ENCODE measurements at regions not wholly inside any gene's neighbourhood (a gene's known extent, or its start where the extent isn't known, plus 50 kb on each side); places are given as distances from the start of the nearest gene placed in this dataset.

- peaks cover 96% of the 10 kb centered on the region for H3K27me3 Mint-ChIP-seq (ENCODE audit: low read depth)
- peak overlapping the region in 1 of 3 experiments; percentile 73 for H3K27ac Mint-ChIP-seq
- peaks cover 10% of the 10 kb centered on the region for H3K4me1 Mint-ChIP-seq
- H3K9me3 Mint-ChIP-seq, result peaks cover under 1% of the 10 kb centered on the region
- no peak for TF ChIP-seq CTCF (IDR thresholded peaks at IDR 0.05; ENCODE audit: unreplicated experiment in 3 of 3)
- no peaks in the 10 kb centered on the region for H3K36me3 Mint-ChIP-seq (ENCODE audit: low read depth)
- peak overlapping the region; percentile 90 to 93 (median 92) for H3K4me3 Mint-ChIP-seq
These were observed 196.1 kb downstream of the TRIM27 start for GRCh38 chr6:28727559-28728211.

- peak overlapping the region; percentile 73 to 89 (median 77) for H3K27ac Mint-ChIP-seq
These were observed 194.0 kb downstream of the TRIM27 start for GRCh38 chr6:28729501-28730402.

GRCh38 chr6:28732052-28732451 lies 191.7 kb downstream of the TRIM27 start:
- Mint-ChIP-seq H3K27ac (no peak overlapping the region), H3K36me3 (ENCODE audit: low read depth) (peaks cover 4% of the 10 kb centered on the region), H3K4me3 (no peak overlapping the region), H3K9me3 (peaks cover 16% of the 10 kb centered on the region), H3K27me3 (ENCODE audit: low read depth) (peaks cover 100% of the 10 kb centered on the region), H3K4me1 (peaks cover 10% of the 10 kb centered on the region)
- TF ChIP-seq CTCF (IDR thresholded peaks at IDR 0.05; ENCODE audit: unreplicated experiment in 3 of 3), result no peak

More at GRCh38 chr6:28729501-28730402, 194.0 kb downstream of the TRIM27 start:
- Mint-ChIP-seq H3K36me3 (ENCODE audit: low read depth) (no peaks in the 10 kb centered on the region), H3K4me3 (peak overlapping the region; percentile 90 to 93 (median 92)), H3K4me1 (peaks cover 10% of the 10 kb centered on the region), H3K27me3 (ENCODE audit: low read depth) (peaks cover 99% of the 10 kb centered on the region), H3K9me3 (peaks cover 2% of the 10 kb centered on the region)
- no peak for TF ChIP-seq CTCF (IDR thresholded peaks at IDR 0.05; ENCODE audit: unreplicated experiment in 3 of 3)

- no peak for TF ChIP-seq CTCF (IDR thresholded peaks at IDR 0.05; ENCODE audit: unreplicated experiment in 3 of 3)
- no peak overlapping the region for H3K4me3 Mint-ChIP-seq
- H3K4me1 Mint-ChIP-seq, result peaks cover 11% of the 10 kb centered on the region
- H3K9me3 Mint-ChIP-seq, result peaks cover 27% of the 10 kb centered on the region
- H3K36me3 Mint-ChIP-seq (ENCODE audit: low read depth), result peaks cover 4% of the 10 kb centered on the region
- no peak overlapping the region for H3K27ac Mint-ChIP-seq
- H3K27me3 Mint-ChIP-seq (ENCODE audit: low read depth), result peaks cover 98% of the 10 kb centered on the region
These were observed 189.3 kb downstream of the TRIM27 start for GRCh38 chr6:28734443-28734959.

GRCh38 chr6:28736121-28736520 lies 187.7 kb downstream of the TRIM27 start:
- Mint-ChIP-seq H3K9me3 (peaks cover 27% of the 10 kb centered on the region), H3K4me3 (no peak overlapping the region), H3K27ac (no peak overlapping the region), H3K36me3 (ENCODE audit: low read depth) (peaks cover 4% of the 10 kb centered on the region), H3K4me1 (peaks cover 6% of the 10 kb centered on the region), H3K27me3 (ENCODE audit: low read depth) (peaks cover 89% of the 10 kb centered on the region)
- no peak for TF ChIP-seq CTCF (IDR thresholded peaks at IDR 0.05; ENCODE audit: unreplicated experiment in 3 of 3)
